GM12873 (cell line): ENCODE measurements at regions not wholly inside any gene's neighbourhood (a gene's known extent, or its start where the extent isn't known, plus 50 kb on each side); places are given as distances from the start of the nearest gene placed in this dataset.

Experiments used
- TF ChIP-seq, protein P1 (sequence below): IDR thresholded peaks from 2 replicates; pipeline ENCODE4 v1.5.1; 2012; ENCODE audit warnings: low read depth, mild to moderate bottlenecking, moderate library complexity, low read length, control low read depth; ENCODE audit not compliant: insufficient read depth; ENCODE audit errors: missing control alignments

DNA sequence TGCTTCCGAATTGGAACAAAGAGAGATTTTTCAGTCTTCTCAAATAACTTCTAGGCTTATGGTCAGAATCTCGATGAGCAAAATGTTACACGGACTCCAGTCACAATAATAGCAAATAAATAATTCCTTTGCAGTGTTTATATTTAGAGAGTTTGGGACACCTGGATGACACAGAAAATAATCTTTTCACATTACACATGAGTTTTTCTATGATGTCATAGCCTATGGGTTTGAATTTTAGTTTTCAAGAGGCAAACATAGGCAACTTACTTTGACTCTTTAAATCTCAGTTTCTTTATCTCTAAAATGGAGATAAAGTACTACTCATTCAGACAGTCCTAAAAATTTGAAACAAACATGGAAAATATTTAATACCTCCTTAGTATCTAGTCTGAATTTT is 372.0 kb downstream of the HAPSTR1 start:
- TF ChIP-seq, protein P1, sequence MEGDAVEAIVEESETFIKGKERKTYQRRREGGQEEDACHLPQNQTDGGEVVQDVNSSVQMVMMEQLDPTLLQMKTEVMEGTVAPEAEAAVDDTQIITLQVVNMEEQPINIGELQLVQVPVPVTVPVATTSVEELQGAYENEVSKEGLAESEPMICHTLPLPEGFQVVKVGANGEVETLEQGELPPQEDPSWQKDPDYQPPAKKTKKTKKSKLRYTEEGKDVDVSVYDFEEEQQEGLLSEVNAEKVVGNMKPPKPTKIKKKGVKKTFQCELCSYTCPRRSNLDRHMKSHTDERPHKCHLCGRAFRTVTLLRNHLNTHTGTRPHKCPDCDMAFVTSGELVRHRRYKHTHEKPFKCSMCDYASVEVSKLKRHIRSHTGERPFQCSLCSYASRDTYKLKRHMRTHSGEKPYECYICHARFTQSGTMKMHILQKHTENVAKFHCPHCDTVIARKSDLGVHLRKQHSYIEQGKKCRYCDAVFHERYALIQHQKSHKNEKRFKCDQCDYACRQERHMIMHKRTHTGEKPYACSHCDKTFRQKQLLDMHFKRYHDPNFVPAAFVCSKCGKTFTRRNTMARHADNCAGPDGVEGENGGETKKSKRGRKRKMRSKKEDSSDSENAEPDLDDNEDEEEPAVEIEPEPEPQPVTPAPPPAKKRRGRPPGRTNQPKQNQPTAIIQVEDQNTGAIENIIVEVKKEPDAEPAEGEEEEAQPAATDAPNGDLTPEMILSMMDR = no peak

DNA sequence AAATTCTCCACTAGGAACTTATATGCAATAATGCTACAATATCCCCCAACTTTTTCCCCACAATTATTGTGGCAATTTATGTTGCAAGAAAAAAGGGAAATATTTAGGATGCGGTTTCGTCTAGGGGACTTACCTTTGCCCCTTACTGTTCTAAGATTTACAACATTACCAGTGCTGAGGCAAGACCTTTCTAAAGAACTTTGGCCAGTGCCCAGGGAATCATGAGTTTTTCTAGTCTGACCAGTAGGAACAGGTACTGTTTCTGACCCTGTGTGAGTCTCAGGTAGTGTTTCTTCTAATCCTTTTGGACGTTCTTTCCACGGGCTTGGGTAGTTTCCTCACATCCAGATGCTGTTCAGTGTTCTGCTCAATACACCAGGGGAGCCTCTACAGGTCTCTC is 373.7 kb downstream of the HAPSTR1 start:
- TF ChIP-seq, protein P1 = no peak

DNA sequence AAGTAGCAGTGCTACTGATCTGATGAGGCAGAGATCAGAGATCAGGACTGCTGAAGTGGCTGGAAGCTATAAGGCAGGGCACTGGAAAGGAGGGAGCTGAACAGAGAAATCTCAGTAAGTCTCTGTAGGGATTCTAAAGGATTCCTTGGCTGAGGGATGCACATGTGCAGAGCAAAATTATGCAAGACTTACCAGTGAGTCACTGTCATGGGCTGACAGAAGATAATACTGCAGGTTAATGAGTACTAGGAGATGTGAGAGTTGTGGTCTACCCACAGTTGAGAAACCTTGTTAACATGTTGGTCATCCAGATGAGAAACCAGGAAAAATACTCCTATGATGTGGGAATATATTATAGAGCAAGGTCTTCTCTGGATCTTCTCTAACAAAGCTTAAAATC is 378.1 kb downstream of the HAPSTR1 start:
- TF ChIP-seq, protein P1 = no peak

DNA sequence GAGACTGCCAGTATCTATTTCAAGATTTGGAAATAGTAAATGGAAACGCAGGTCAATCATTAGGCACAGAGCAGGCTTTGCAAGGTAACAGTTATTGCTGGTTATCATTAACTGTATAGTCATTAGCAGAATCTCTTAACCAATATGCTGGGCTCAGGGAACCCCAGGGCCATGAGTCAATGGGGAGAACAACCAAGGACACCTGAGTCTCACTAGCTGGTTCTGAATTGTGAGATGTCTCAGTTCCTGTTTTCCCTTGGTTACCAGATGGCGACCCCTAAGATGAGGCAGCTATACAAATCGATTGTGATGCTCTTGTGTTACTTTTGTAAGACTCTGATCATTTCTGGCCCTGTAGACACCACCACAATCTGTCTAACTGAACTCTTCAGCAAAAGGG is 385.3 kb downstream of the HAPSTR1 start:
- TF ChIP-seq, protein P1 = no peak

DNA sequence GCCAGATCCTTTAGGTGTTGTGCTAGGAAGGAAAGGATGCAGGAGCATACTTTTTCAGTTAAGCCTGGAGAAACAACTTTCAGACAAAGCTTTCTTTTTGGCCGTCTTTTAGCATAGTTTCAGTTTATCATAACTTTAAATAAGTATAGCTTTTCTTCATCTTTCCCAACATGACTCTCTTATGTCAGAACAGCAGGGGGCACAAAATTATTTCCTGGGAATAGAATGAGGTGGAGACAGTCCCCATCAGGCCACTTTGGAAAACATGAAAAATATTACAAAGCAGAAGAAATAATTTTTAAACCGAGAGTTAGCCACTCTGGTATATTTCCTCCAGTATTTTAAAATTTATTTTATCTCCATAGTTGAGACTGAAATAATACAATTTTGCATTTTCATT is 387.6 kb downstream of the HAPSTR1 start:
- TF ChIP-seq, protein P1 = no peak

DNA sequence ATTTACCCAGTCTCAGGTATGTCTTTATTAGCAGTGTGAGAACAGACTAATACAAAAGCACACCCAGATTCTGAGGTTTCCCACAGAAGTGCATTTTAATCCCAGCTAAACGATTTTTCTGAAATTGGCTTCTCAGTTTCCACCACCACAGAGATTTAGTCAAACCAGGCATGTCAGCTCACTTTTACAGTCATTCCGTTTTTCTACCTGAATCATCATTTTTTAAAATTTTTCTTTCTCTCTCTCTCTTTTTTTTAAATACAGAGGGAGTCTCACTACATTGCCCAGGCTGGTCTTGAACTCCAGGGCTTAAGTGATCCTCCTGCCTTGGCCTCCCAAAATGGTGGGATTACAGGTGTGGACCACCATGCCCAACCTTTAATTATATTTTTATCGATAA is 389.1 kb downstream of the HAPSTR1 start:
- TF ChIP-seq, protein P1 = no peak

DNA sequence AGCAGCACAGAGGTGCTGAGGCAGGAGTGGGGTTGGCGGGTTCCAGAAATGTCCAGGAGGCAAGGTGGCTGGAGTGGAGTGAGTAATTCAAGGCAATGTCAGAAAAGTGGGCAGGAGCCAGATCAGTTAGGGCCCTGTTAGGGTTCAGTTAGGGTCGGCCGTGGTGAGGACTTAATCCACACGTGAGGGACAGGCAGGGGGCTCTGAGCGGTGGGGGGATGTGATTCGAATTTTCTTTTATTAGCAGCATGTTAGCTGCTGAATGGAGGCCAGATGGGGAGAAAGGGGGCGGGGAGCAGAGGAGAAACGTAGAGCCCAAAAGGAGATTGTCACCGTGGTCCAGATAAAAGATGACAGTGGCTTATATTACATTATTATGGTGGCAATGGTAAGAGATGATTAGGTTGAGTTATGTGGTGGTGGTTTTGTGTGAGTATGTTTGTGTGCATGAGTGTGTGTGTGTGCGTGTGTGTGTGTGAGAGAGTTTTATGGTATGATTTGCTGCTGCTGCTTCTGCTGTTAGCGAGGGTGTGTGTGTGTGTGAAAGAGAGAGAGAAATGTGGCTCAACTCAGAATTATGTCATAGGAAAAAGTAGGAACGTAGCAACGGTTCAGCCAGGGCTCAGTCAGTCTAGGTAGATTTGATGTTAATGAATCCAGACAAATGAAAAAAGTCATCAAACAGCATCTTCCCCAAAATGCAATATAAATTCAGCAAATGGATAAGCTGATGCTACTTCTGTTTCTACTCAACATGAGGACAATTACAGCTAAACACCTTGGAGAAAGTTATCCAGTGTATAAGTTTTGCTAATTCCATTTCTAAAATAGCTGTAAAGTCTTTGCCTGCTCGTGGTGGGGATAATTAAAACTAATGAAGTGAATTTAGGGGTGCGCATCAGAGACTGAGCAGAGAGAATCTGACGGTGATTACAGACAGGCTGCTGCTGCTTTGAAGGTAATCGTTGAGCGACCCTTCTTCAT is 390.6 kb downstream of the HAPSTR1 start:
- TF ChIP-seq, protein P1 = no peak
